T-helper 1 cell treated with Interleukin-12 subunit alpha and Interleukin-12 subunit beta and Interleukin-4 antibody, amounts not matched to agents 30 μg/mL and 1 μg/mL, for 36 hours (primary cell): ENCODE measurements at regions not wholly inside any gene's neighbourhood (a gene's known extent, or its start where the extent isn't known, plus 50 kb on each side); places are given as distances from the start of the nearest gene placed in this dataset.
"Not testable (repeated sequence)": the region's sequence is repeated elsewhere in the genome, so short reads cannot be mapped to it uniquely, and the experiment has no call there.

Experiments
- H3K27ac Mint-ChIP-seq: one replicate; pipeline ENCODE4 v1.8.0; 2021; ENCODE audit warnings: mild to moderate bottlenecking, mixed read lengths
- H3K27me3 Mint-ChIP-seq: one replicate; pipeline ENCODE4 v1.8.0; 2021; ENCODE audit warnings: low read depth, mixed read lengths
- H3K36me3 Mint-ChIP-seq: one replicate; pipeline ENCODE4 v1.8.0; 2021; ENCODE audit warnings: low read depth, mixed read lengths
- H3K4me1 Mint-ChIP-seq: one replicate; pipeline ENCODE4 v1.8.0; 2021; ENCODE audit warnings: low read depth, mixed read lengths
- H3K4me3 Mint-ChIP-seq: one replicate; pipeline ENCODE4 v1.8.0; 2021; ENCODE audit warnings: mild to moderate bottlenecking, moderate library complexity, mixed read lengths
- H3K9me3 Mint-ChIP-seq: one replicate; pipeline ENCODE4 v1.8.0; 2021; ENCODE audit warnings: mixed read lengths

DNA sequence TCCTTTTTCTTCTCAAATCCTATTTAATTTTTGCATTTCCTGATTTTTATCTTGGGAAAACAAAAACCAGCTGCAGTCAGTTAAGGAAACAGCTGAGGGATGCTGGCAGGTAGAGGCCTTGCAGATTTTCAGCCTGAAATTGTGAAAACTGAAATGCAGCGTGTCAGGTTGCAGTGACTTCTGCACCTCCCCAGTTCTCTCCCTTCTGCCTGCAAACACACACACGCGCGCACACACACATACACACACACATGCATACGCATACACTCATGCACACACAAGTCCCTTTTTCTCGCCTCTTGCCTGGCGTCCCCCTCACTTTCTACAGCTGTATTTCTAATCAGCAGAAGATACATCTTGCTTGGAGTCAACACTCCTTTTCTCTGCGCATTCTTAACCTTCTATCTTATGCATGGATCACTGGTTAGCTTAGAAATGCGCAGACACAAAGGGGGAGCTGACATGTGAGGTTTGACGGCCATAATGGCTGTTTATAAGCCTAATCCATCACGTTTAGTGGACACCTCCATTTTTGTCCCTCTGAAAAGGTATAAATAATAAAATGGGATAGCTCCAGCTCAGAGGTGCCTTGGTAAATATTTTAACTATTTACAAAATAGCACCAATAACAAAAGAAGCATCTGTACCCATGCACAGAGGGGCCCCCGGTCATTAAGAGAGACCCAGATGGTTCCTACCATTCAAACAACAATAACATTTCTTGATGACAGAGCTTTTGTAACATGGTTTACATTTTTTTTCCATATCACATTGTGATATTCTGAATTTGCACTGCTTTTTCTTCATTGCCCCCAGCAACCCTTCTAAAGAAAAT lies 392.1 kb upstream of the SALL1 start:
- no peak overlapping the region for H3K27ac Mint-ChIP-seq
- H3K36me3 Mint-ChIP-seq: no peaks in the 10 kb centered on the region
- peaks cover 6% of the 10 kb centered on the region for H3K9me3 Mint-ChIP-seq
- H3K4me3 Mint-ChIP-seq: no peak overlapping the region
- H3K4me1 Mint-ChIP-seq: no peaks in the 10 kb centered on the region
- H3K27me3 Mint-ChIP-seq: no peaks in the 10 kb centered on the region

DNA sequence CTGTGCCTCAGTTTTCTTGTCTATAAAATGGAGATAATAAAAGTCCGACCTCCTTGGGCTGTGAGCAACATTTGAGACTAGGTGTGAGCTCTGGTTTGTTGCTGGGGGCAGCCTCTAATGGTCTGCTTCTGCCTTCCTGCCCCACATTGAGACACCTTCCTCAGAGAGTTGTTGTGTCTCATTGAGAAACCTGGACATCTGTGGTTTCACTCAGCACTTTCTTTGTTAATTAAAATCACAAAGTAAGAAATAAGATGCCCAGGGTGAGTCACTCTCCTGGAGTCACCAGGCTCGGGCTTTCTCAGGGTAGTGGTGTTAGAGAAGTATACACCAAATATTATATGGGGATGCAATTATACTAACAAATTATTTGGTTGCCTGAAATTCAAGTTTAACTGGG lies 389.2 kb upstream of the SALL1 start:
- H3K27me3 Mint-ChIP-seq: no peaks in the 10 kb centered on the region

DNA sequence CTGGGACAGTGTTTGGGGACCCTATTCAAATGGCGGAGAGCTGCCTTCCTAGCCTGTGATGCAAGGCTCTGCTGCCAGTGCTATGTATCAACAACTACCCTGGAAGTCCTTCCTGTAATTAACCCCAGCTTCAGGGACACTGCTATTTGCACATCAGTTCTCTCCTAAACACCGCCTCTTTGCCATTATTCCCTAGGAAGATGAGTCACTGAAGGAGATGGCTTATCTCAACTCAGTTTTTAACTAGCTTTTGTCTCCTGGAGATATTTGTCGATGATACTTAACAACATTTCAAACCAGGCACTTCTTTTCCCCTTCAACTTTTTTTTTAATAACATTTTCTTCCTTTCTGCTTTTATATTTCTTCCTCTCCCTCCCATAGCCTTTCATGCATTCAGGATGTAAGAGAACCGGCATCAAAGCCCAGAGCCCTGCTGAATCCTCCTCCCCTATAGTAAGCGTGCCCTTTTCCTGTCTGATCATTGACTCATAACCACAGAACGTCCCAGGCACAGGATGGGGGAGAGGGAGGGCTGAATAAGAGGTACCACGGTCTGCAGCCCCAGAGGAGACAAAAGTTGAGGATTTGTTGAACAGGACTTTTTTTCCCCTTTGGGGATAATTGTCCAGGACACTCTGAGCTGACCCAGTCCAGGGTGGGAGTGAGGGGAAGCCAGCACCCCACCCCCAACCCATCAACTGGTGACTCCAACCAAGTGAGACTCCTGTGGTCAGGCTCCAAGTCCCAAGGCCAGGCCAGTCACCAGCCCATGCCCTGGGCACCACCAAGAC lies 387.8 kb upstream of the SALL1 start:
- no peaks in the 10 kb centered on the region for H3K36me3 Mint-ChIP-seq
- no peaks in the 10 kb centered on the region for H3K4me1 Mint-ChIP-seq
- no peak overlapping the region for H3K27ac Mint-ChIP-seq
- H3K9me3 Mint-ChIP-seq: peaks cover 6% of the 10 kb centered on the region
- no peaks in the 10 kb centered on the region for H3K27me3 Mint-ChIP-seq
- no peak overlapping the region for H3K4me3 Mint-ChIP-seq

More for the DNA sequence above, 389.2 kb upstream of the SALL1 start:
- no peaks in the 10 kb centered on the region for H3K36me3 Mint-ChIP-seq
- H3K27ac Mint-ChIP-seq: no peak overlapping the region
- no peak overlapping the region for H3K4me3 Mint-ChIP-seq
- no peaks in the 10 kb centered on the region for H3K9me3 Mint-ChIP-seq
- H3K4me1 Mint-ChIP-seq: no peaks in the 10 kb centered on the region

DNA sequence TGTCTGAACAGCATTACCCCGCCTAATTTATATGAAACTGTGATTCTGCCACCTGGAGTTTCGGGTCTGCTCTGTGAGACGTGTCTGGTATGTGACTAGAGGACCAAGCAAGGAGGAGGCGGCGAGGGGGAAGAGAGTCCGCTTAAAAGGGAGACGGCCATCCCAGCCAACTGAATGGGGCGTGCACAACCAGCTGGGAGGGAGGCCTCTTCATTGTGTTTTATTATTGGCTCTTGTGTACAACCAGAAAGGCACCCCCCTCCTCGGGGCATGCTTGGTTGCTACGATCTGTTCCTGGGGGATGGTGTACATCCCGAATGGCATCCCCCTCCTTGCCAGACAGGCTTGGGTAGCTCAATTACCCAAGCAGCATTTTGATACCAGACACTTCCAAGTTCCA lies 384.5 kb upstream of the SALL1 start:
- Mint-ChIP-seq H3K4me1 (no peaks in the 10 kb centered on the region), H3K27ac (no peak overlapping the region), H3K36me3 (no peaks in the 10 kb centered on the region), H3K4me3 (no peak overlapping the region), H3K9me3 (peaks cover 6% of the 10 kb centered on the region), H3K27me3 (no peaks in the 10 kb centered on the region)

DNA sequence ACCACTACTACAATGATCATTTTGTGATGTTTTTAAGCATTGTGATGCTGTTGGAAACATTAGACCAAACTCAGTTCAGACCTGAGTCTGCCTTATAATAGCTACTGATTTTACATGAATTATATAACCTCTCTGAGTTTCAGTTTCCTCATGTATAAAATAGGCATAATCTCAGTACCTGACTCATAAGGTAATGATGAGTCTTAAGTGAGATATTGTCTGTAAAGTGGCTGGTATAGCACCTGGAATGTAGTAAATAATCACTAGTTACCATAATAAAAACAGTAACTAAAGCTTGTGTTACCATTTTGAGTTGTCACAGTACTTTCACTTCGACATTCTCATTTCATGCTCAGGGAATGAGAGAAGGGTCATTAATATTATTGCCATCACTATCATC lies 381.5 kb upstream of the SALL1 start:
- Mint-ChIP-seq H3K27ac (no peak overlapping the region), H3K36me3 (no peaks in the 10 kb centered on the region), H3K9me3 (peaks cover 9% of the 10 kb centered on the region), H3K4me1 (no peaks in the 10 kb centered on the region), H3K27me3 (no peaks in the 10 kb centered on the region), H3K4me3 (no peak overlapping the region)

DNA sequence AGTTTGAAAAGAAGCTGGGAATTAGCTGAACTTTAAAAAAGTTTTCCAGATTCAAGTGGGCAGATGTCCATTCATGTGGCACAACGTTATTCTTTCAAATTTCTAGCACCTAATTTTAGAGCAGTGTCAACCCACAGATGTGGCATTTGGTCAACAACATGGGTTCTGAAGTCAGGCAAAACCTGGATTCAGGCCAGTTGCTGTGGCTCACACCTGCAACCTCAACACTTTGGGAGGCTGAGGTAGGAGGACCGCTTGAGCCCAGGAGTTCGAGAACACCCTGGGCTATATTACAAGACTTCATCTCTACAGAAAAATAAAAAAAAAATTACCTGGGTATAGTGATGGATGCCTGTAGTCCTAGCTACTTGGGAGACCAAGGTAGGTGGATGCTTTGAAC lies 380.2 kb upstream of the SALL1 start:
- no peaks in the 10 kb centered on the region for H3K36me3 Mint-ChIP-seq
- no peak overlapping the region for H3K27ac Mint-ChIP-seq
- H3K4me1 Mint-ChIP-seq: no peaks in the 10 kb centered on the region
- H3K27me3 Mint-ChIP-seq: no peaks in the 10 kb centered on the region
- H3K4me3 Mint-ChIP-seq: no peak overlapping the region
- peaks cover 14% of the 10 kb centered on the region for H3K9me3 Mint-ChIP-seq

DNA sequence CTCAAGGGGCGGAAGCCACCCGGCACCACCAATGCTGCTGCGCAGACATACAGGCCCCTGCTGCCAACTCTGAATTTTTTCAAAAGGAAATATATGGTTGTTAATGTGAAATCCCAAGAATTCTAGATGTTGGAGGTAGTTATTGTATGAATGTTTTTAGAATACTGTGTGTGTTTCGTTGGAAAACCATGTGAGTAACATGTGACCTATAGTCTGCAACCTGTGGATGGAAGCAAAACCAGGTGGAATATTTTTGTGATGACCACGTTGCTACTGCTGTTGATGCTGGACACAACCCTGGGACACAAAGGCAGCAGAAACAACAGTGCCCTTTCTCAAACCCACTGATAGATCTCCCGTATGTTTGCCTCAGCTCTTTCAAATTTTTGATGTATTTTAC lies 376.3 kb upstream of the SALL1 start:
- no peaks in the 10 kb centered on the region for H3K27me3 Mint-ChIP-seq
- peaks cover 17% of the 10 kb centered on the region for H3K9me3 Mint-ChIP-seq
- no peak overlapping the region for H3K27ac Mint-ChIP-seq
- no peaks in the 10 kb centered on the region for H3K36me3 Mint-ChIP-seq
- no peak overlapping the region for H3K4me3 Mint-ChIP-seq
- no peaks in the 10 kb centered on the region for H3K4me1 Mint-ChIP-seq

DNA sequence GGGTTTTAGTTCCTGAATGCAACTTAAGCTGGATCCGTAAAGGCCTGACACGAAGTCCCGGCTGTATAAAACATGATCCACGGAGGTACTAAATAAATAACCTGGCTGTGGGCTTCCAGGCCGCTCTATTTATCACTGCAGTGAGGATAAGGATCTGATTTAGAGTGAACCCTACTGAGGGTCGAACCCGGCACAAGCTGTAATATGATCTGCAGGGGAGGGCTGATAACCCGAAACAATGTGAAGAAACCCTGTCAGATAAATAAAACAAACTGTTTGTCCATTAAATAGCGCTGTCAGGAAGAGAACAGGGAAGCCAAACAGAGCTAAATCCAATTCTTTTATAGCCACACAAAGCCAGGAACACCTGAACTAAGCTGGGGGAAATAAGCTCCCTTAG lies 375.6 kb upstream of the SALL1 start:
- no peak overlapping the region for H3K27ac Mint-ChIP-seq
- H3K4me1 Mint-ChIP-seq: no peaks in the 10 kb centered on the region
- H3K4me3 Mint-ChIP-seq: no peak overlapping the region
- H3K36me3 Mint-ChIP-seq: no peaks in the 10 kb centered on the region
- no peaks in the 10 kb centered on the region for H3K27me3 Mint-ChIP-seq
- H3K9me3 Mint-ChIP-seq: peaks cover 17% of the 10 kb centered on the region

DNA sequence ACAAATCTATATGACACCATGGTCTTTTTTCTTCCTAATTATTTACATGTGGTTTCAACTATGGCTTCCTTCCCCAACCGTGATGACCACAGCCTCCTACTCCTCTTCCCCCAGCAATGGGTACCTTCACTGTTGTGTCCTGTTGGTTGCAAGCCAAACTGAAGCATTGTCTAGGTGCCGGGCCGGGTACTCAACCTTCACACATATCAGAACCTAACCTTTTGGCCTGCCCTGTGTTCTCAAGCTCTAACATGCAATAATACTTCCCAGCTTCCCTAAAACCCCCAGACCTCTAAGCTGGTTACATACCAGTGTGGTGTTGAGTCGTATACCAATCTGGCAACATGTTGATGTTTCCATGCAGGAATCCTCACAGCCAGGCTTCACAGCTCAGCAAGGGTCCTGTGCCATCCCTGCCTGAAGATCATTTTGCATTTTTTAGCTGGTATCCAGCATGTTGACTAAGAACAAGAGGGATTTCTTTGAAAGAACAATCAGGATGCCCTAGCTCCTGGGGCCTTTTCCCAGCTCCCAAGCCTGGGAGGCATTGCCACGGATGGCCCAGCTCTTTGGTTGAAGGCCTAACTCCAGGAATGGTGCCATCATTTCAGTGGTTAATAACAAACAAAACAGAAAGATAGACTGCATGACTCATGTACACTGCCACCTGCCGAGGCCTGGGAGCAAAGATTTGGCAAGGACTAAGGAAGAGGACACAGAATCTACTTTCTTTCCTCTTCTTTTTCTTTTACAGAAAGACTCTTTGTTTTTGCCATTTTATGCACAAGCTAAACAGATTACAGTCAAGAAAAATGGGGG lies 373.7 kb upstream of the SALL1 start:
- Mint-ChIP-seq H3K27ac (no peak overlapping the region), H3K36me3 (no peaks in the 10 kb centered on the region), H3K4me1 (no peaks in the 10 kb centered on the region), H3K4me3 (no peak overlapping the region), H3K27me3 (no peaks in the 10 kb centered on the region), H3K9me3 (peaks cover 13% of the 10 kb centered on the region)

DNA sequence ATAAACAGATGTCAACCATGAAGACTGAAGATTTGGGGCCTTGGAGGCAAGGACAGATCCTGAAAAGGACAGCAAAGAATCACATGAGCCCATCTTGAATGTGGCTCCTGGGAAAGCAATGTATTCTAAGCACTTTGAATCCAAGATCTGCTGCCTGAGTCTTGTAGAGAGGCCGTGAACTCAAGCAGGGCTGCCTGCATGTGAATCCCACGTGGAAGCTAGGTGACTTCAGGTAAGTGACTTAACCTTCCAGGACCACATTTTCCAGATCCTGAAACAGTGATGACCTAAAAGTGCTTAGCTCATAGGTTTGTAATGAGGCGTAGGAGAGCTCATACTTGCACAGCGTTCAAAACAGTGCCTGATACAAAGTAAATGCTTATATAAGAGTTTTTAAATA lies 373.0 kb upstream of the SALL1 start:
- Mint-ChIP-seq H3K4me3 (no peak overlapping the region), H3K9me3 (peaks cover 19% of the 10 kb centered on the region), H3K27ac (no peak overlapping the region)

DNA sequence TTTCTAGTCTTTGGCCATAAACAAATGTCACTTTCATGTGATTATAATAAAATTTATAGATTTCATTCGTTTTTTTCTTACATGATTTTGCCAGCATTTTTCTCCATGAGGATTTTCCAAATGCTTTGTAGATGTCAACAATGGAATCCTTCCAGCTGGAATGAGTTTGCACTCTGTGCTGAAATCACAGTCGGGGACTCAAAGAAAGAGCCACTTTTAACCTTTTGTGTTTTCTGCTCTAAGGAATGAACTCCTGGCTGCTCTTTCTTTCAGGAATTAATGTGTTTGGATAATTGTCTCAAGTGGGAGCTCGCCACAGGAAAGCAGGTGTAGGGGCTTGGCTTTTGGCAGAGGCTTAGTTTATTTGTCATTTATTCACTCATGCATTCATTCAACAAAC lies 372.3 kb upstream of the SALL1 start:
- Mint-ChIP-seq H3K36me3 (no peaks in the 10 kb centered on the region), H3K27me3 (no peaks in the 10 kb centered on the region), H3K9me3 (peaks cover 19% of the 10 kb centered on the region), H3K27ac (no peak overlapping the region), H3K4me3 (no peak overlapping the region), H3K4me1 (no peaks in the 10 kb centered on the region)

More for the DNA sequence above, 373.0 kb upstream of the SALL1 start:
- no peaks in the 10 kb centered on the region for H3K36me3 Mint-ChIP-seq
- no peaks in the 10 kb centered on the region for H3K4me1 Mint-ChIP-seq
- no peaks in the 10 kb centered on the region for H3K27me3 Mint-ChIP-seq

DNA sequence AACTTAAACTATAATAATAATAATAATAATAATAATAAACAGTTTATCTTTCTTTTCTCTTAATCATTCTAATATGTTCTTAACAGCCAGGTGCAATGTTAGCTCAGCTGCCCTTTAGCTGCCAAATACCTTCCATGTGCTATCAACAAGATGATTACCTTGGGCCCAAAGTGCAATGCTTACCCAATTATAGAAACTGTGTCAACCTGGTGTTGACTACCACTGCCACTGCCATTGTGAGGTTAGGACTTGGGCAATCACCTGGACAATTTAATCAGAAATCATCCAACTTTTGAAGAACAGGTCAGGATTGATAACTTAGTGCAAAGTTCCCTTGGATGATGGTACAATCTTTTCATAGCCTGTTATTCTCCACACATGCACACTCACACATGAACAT lies 371.8 kb upstream of the SALL1 start:
- H3K4me3 Mint-ChIP-seq: no peak overlapping the region
- H3K9me3 Mint-ChIP-seq: peaks cover 19% of the 10 kb centered on the region
- no peak overlapping the region for H3K27ac Mint-ChIP-seq
- H3K27me3 Mint-ChIP-seq: no peaks in the 10 kb centered on the region
- H3K4me1 Mint-ChIP-seq: no peaks in the 10 kb centered on the region
- no peaks in the 10 kb centered on the region for H3K36me3 Mint-ChIP-seq

DNA sequence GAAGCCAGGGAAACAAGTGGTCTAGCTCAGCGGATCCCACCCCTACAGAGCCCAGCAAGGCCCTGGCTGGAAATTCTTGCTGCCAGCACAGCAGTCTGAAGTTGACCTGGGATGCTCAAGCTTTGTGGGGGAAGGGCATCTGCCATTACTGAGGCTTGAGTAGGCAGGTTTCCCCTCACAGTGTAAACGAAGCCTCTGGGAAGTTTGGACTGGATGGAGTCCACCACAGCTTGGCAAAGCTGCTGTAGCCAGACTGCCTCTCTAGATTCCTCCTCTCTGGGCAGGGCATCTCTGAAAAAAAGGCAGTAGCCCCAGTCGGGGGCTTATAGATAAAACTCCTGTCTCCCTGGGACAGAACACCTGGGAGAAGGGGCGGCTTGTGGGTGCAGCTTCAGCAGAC lies 365.9 kb upstream of the SALL1 start:
- H3K36me3 Mint-ChIP-seq, H3K27me3 Mint-ChIP-seq, H3K4me1 Mint-ChIP-seq, H3K4me3 Mint-ChIP-seq, H3K27ac Mint-ChIP-seq: not testable (repeated sequence)
- peaks cover 16% of the 10 kb centered on the region for H3K9me3 Mint-ChIP-seq

DNA sequence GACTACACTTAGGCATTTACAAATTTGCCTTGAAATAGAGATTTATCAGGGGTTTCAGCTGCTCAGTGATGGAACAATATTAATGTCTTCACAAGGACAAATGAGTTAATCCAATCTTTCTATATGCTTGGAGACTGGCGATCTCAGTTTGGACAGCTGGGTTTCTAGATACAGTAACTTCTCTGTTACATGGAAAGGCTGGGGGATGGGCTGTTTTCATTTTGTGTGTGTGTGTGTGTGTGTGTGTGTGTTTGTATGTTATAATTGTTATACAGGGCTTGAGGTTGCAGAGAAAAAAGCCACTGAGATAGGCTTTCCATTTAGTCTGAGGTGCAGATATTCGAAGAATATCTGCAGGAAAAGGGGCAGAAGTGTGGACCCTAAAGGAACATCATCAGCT lies 359.3 kb upstream of the SALL1 start:
- Mint-ChIP-seq H3K36me3 (no peaks in the 10 kb centered on the region), H3K27ac (no peak overlapping the region), H3K27me3 (no peaks in the 10 kb centered on the region), H3K4me1 (no peaks in the 10 kb centered on the region), H3K4me3 (no peak overlapping the region), H3K9me3 (peaks cover 22% of the 10 kb centered on the region)
